Mammary epithelial cell (primary cell): ENCODE measurements at regions not wholly inside any gene's neighbourhood (a gene's known extent, or its start where the extent isn't known, plus 50 kb on each side); places are given as distances from the start of the nearest gene placed in this dataset.

Experiments
- EZH2 ChIP-seq: IDR thresholded peaks from 2 replicates; pipeline ENCODE4 v1.6.1; 2012; ENCODE audit warnings: low read length, inconsistent platforms, borderline replicate concordance
- TF ChIP-seq, protein P1 (sequence below), 2 donors: IDR thresholded peaks in 1 of 2; conservative IDR thresholded peaks in 1 of 2; 2 replicates each; pipeline ENCODE4 v1.5.1; 2011 to 2012; ENCODE audit warnings: inconsistent platforms in 2 of 2, low read length in 2 of 2, mild to moderate bottlenecking in 2 of 2, control low read depth in 1 of 2, low read depth in 1 of 2; ENCODE audit not compliant: insufficient read depth in 1 of 2; ENCODE audit errors: extremely low read depth in 1 of 2

DNA sequence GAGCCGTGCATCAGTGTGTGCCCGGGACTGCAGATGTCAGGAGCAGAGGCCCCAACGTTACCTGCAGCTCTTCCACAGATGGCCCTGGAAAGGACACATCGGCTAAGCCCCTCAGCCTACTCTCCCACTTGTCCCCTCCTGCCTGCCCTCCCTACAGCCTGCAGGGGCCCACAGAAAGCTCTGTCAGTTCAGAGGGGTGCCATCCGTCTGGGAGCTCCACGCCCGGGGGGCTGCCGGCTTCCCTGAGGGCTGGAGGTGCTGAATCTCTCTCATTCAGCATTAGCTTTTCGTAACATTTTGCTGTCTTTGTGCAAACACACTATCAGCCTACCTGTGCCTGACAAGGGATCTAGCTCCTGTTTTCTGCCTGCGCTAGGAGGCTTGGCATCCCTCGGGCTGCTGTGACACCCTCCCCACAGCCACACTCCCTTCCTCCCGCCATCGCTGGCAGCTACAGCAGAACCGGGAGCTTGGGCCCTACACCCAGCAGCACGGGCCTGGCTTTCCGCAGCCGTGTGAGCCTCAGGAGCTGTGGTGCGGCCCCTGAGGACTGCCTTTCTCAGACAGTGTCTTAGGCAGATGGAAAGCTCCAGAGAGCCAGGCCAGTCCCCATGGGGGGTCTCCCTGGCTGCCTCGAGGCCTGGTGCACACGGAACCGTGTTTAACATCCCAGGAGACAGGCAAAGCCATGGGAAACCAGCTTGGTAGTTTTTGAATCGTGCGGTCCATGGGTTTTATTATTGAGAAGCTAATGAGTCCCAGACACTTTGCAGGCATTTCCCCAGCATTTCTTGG is 198.3 kb upstream of the B3GAT1 start:
- TF ChIP-seq, protein P1, sequence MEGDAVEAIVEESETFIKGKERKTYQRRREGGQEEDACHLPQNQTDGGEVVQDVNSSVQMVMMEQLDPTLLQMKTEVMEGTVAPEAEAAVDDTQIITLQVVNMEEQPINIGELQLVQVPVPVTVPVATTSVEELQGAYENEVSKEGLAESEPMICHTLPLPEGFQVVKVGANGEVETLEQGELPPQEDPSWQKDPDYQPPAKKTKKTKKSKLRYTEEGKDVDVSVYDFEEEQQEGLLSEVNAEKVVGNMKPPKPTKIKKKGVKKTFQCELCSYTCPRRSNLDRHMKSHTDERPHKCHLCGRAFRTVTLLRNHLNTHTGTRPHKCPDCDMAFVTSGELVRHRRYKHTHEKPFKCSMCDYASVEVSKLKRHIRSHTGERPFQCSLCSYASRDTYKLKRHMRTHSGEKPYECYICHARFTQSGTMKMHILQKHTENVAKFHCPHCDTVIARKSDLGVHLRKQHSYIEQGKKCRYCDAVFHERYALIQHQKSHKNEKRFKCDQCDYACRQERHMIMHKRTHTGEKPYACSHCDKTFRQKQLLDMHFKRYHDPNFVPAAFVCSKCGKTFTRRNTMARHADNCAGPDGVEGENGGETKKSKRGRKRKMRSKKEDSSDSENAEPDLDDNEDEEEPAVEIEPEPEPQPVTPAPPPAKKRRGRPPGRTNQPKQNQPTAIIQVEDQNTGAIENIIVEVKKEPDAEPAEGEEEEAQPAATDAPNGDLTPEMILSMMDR (conservative IDR thresholded peaks at IDR 0.05 in 1 of 2, IDR thresholded peaks at IDR 0.05 in 1 of 2; ENCODE audit: extremely low read depth in 1 of 2, insufficient read depth in 1 of 2, low read depth in 1 of 2, low read length in 2 of 2): no peak
- no peak for TF ChIP-seq EZH2
